GM12878 (cell line): ENCODE measurements at regions not wholly inside any gene's neighbourhood (a gene's known extent, or its start where the extent isn't known, plus 50 kb on each side); places are given as distances from the start of the nearest gene placed in this dataset.

Source experiments
- ATAC-seq: fragments of 200-7000 bp; cut with Tn5 transposase; 3 replicates; pipeline ENCODE4 v1.9.1; 2020; ENCODE audit warnings: mild to moderate bottlenecking, moderate library complexity
- BruUV-seq: library from RNA; stranded (reverse); fragments of 400-500 nt; replicated peaks from 2 replicates; lab custom pipeline; 2021; lab: Mats Ljungman, UMichigan
- CTCF ChIA-PET: fragments of 300-600 bp; sonication (Branson Sonifier 250); formaldehyde crosslinking; extraction: SDS; loops from one replicate; lab custom pipeline; 2021; ENCODE audit warnings: inconsistent platforms; lab: Yijun Ruan, JAX
- POLR2A ChIA-PET: fragments of 350-600 bp; formaldehyde crosslinking; extraction: SDS; loops from one replicate; lab custom pipeline; 2021; ENCODE audit warnings: inconsistent platforms; lab: Charles Lee
- RAD21 ChIA-PET: fragments of 300-600 bp; sonication (Branson Sonifier 250); formaldehyde crosslinking; loops from one replicate; lab custom pipeline; 2023; ENCODE audit warnings: antibody characterized with exemption; ENCODE audit not compliant: unreplicated experiment; lab: Charles Lee
- SMC1A ChIA-PET: fragments of 300-600 bp; sonication (Branson Sonifier 250); formaldehyde crosslinking; loops from one replicate; lab custom pipeline; 2023; ENCODE audit not compliant: unreplicated experiment, uncharacterized antibody; lab: Charles Lee
- DNase-seq: peaks from one replicate; pipeline ENCODE4 v3.0.0-alpha.2; 2011; ENCODE audit warnings: low read depth, low spot score
- FAIRE-seq: peaks from 3 replicates; lab custom pipeline; 2011; peaks lifted over from hg19 to GRCh38; lab: Jason Lieb, UNC
- H2AFZ ChIP-seq: 2 replicates; pipeline ENCODE4 v1.6.0; 2011; ENCODE audit warnings: low read depth, low read length, control low read depth; ENCODE audit not compliant: control insufficient read depth
- H3K27ac ChIP-seq: 2 replicates; pipeline ENCODE4 v1.5.1; 2011; ENCODE audit warnings: control low read depth; ENCODE audit not compliant: control insufficient read depth, insufficient read depth
- H3K27me3 ChIP-seq, 2 experiments: replicated peaks in 1 of 2; 2 replicates each; pipeline versions ENCODE4 v1.6.0 to v1.6.1; 2011; ENCODE audit warnings: low read length in 1 of 2; ENCODE audit not compliant: control insufficient read depth in 2 of 2, insufficient read depth in 2 of 2
- H3K36me3 ChIP-seq, 2 experiments: 2 replicates each; pipeline ENCODE4 v1.5.1; 2011; ENCODE audit warnings: low read length in 1 of 2; ENCODE audit not compliant: control insufficient read depth in 2 of 2, insufficient read depth in 2 of 2
- H3K4me1 ChIP-seq: 2 replicates; pipeline ENCODE4 v1.6.1; 2011; ENCODE audit warnings: mild to moderate bottlenecking, low read length, moderate library complexity, mixed read lengths; ENCODE audit not compliant: control insufficient read depth, insufficient read depth
- H3K4me2 ChIP-seq: 2 replicates; pipeline ENCODE4 v1.6.0; 2011; ENCODE audit warnings: control low read depth; ENCODE audit not compliant: control insufficient read depth, insufficient read depth
- H3K4me3 ChIP-seq: fragments of 200-600 bp; sonication (generic); 2 replicates; pipeline ENCODE4 v1.5.1; 2016
- H3K79me2 ChIP-seq: 2 replicates; pipeline ENCODE4 v1.6.0; 2011; ENCODE audit warnings: low read length; ENCODE audit not compliant: control insufficient read depth, insufficient read depth
- H3K9ac ChIP-seq: 2 replicates; pipeline ENCODE4 v1.8.0; 2011; ENCODE audit warnings: low read length, control low read depth, mixed read lengths; ENCODE audit not compliant: control insufficient read depth, insufficient read depth
- H3K9me3 ChIP-seq: replicated peaks from 3 replicates; pipeline ENCODE4 v1.5.1; 2011; ENCODE audit warnings: mild to moderate bottlenecking, low read length; ENCODE audit not compliant: control insufficient read depth, insufficient read depth
- H4K20me1 ChIP-seq: 2 replicates; pipeline ENCODE4 v1.6.0; 2011; ENCODE audit not compliant: control insufficient read depth, insufficient read depth
- E2F8 ChIP-seq: fragments of 450-650 bp; IDR thresholded peaks from 2 replicates; pipeline ENCODE4 v1.6.1; 2018; ENCODE audit warnings: mild to moderate bottlenecking, low read depth, moderate library complexity; ENCODE audit not compliant: partially characterized antibody
- EED ChIP-seq: sonication (generic); IDR thresholded peaks from 2 replicates; pipeline ENCODE4 v1.6.1; 2016; ENCODE audit warnings: antibody characterized with exemption, low read depth
- HDGF ChIP-seq: fragments of 450-650 bp; IDR thresholded peaks from 2 replicates; pipeline ENCODE4 v1.6.1; 2016; ENCODE audit warnings: antibody characterized with exemption
- IKZF2 ChIP-seq, 2 experiments: fragments of 450-650 bp; IDR thresholded peaks; 2 replicates each; pipeline ENCODE4 v1.6.1; 2017; ENCODE audit warnings: mild to moderate bottlenecking in 2 of 2, moderate library complexity in 2 of 2
- MEF2B ChIP-seq: fragments of 450-650 bp; IDR thresholded peaks from 2 replicates; pipeline ENCODE4 v1.6.1; 2018; ENCODE audit warnings: mild to moderate bottlenecking, moderate library complexity; ENCODE audit not compliant: partially characterized antibody, poor library complexity, severe bottlenecking
- NFYB ChIP-seq: IDR thresholded peaks from 2 replicates; pipeline ENCODE4 v1.6.1; 2011; ENCODE audit warnings: low read depth, mild to moderate bottlenecking, low read length, improper control_type of control experiment, moderate library complexity; ENCODE audit not compliant: insufficient read depth
- ZSCAN29 ChIP-seq: fragments of 450-650 bp; IDR thresholded peaks from 2 replicates; pipeline ENCODE4 v1.6.1; 2017; ENCODE audit warnings: mild to moderate bottlenecking, moderate library complexity
- WGBS: methylation state at CpG from one replicate; pipeline ENCODE4 v1.1.6; 2016; ENCODE audit warnings: low lambda C conversion rate; ENCODE audit not compliant: insufficient replicate concordance, insufficient coverage; ENCODE audit errors: missing lambda C conversion rate; 5-methylcytosine and 5-hydroxymethylcytosine counted together
- in situ Hi-C: fragments of 300-500 bp; cut with MboI; formaldehyde crosslinking; loops from 9 replicates; pipeline ENCODE4 v1.14.3; 2018; ENCODE audit warnings: mixed read lengths
- intact Hi-C: fragments of 100-400 bp; cut with micrococcal nuclease; formaldehyde crosslinking; loops from one replicate; pipeline ENCODE4 v1.14.2; 2022; ENCODE audit not compliant: unreplicated experiment
- TF ChIP-seq, protein P1 (sequence below): fragments of 450-650 bp; IDR thresholded peaks from 2 replicates; pipeline ENCODE4 v1.6.1; 2016; ENCODE audit warnings: mild to moderate bottlenecking, moderate library complexity, borderline replicate concordance
- TF ChIP-seq, protein P2 (sequence below): IDR thresholded peaks from 2 replicates; pipeline ENCODE4 v1.6.1; 2011; ENCODE audit warnings: borderline replicate concordance, low read depth, mild to moderate bottlenecking, moderate library complexity, mixed read lengths, low read length; ENCODE audit not compliant: insufficient read depth; ENCODE audit errors: extremely low read length

- no peak overlapping the region for H3K27ac ChIP-seq
- in situ Hi-C loops (no loop called here), intact Hi-C loops (no loop called here)
- no TSS peak for BruUV-seq
- no peaks in the 10 kb centered on the region for H3K27me3 ChIP-seq
- RAD21 ChIA-PET: no interaction called here
- H3K9ac ChIP-seq: no peak overlapping the region
- no peaks in the 10 kb centered on the region; the same call in 2 of the 3 replicates for H3K9me3 ChIP-seq
- CTCF ChIA-PET: no interaction called here
- H3K4me1 ChIP-seq: no peaks in the 10 kb centered on the region
- ATAC-seq (no peak), DNase-seq (no peak), FAIRE-seq (no peak)
- POLR2A ChIA-PET: no interaction called here
- no peaks in the 10 kb centered on the region for H3K36me3 ChIP-seq
- TF ChIP-seq E2F8 (no peak), IKZF2 (IDR thresholded peaks at IDR 0.05) (no peak), EED (no peak)
- no peak overlapping the region for H2AFZ ChIP-seq
- SMC1A ChIA-PET: no interaction called here
- 0% methylated on average over 1 of the region's 2 CpGs for WGBS
- no peaks in the 10 kb centered on the region for H3K79me2 ChIP-seq
- no peak overlapping the region for H3K4me3 ChIP-seq
- no peak overlapping the region for H3K4me2 ChIP-seq
- no peaks in the 10 kb centered on the region for H4K20me1 ChIP-seq
Measured at GRCh38 chr6:56377295-56377694, 129.9 kb upstream of the COL21A1 start.

GRCh38 chr6:56375806-56376205, 128.4 kb upstream of the COL21A1 start:
- POLR2A ChIA-PET: no interaction called here
- BruUV-seq: no TSS peak
- Histone ChIP-seq H3K79me2 (no peaks in the 10 kb centered on the region), H3K4me1 (peaks cover 7% of the 10 kb centered on the region), H3K4me2 (no peak overlapping the region), H2AFZ (no peak overlapping the region), H3K9ac (no peak overlapping the region), H3K9me3 (no peaks in the 10 kb centered on the region; the same call in 2 of the 3 replicates), H3K36me3 (no peaks in the 10 kb centered on the region), H3K27ac (no peak overlapping the region), H3K27me3 (no peaks in the 10 kb centered on the region), H3K4me3 (no peak overlapping the region), H4K20me1 (no peaks in the 10 kb centered on the region)
- CTCF ChIA-PET: interaction anchor here (0.8 to 0.9 kb wide), 2 partner anchors 42 to 217 kb away, joined by 3 read pairs; no protein-coding TSS in a partner anchor
- no peak for FAIRE-seq
- SMC1A ChIA-PET: interaction anchor here (1.2 kb wide), 1 partner anchor 9 kb away, joined by 4 read pairs; no protein-coding TSS in a partner anchor
- ATAC-seq: no peak
- in situ Hi-C loops (no loop called here), intact Hi-C loops (no loop called here)
- RAD21 ChIA-PET: no interaction called here
- whole genome bisulfite sequencing: 50% methylated on average over 3 of the region's 3 CpGs
- no peak for DNase-seq
- TF ChIP-seq EED: no peak
- TF ChIP-seq, protein P1, sequence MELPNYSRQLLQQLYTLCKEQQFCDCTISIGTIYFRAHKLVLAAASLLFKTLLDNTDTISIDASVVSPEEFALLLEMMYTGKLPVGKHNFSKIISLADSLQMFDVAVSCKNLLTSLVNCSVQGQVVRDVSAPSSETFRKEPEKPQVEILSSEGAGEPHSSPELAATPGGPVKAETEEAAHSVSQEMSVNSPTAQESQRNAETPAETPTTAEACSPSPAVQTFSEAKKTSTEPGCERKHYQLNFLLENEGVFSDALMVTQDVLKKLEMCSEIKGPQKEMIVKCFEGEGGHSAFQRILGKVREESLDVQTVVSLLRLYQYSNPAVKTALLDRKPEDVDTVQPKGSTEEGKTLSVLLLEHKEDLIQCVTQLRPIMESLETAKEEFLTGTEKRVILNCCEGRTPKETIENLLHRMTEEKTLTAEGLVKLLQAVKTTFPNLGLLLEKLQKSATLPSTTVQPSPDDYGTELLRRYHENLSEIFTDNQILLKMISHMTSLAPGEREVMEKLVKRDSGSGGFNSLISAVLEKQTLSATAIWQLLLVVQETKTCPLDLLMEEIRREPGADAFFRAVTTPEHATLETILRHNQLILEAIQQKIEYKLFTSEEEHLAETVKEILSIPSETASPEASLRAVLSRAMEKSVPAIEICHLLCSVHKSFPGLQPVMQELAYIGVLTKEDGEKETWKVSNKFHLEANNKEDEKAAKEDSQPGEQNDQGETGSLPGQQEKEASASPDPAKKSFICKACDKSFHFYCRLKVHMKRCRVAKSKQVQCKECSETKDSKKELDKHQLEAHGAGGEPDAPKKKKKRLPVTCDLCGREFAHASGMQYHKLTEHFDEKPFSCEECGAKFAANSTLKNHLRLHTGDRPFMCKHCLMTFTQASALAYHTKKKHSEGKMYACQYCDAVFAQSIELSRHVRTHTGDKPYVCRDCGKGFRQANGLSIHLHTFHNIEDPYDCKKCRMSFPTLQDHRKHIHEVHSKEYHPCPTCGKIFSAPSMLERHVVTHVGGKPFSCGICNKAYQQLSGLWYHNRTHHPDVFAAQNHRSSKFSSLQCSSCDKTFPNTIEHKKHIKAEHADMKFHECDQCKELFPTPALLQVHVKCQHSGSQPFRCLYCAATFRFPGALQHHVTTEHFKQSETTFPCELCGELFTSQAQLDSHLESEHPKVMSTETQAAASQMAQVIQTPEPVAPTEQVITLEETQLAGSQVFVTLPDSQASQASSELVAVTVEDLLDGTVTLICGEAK: no peak
- no peak for TF ChIP-seq MEF2B
- TF ChIP-seq, protein P2, sequence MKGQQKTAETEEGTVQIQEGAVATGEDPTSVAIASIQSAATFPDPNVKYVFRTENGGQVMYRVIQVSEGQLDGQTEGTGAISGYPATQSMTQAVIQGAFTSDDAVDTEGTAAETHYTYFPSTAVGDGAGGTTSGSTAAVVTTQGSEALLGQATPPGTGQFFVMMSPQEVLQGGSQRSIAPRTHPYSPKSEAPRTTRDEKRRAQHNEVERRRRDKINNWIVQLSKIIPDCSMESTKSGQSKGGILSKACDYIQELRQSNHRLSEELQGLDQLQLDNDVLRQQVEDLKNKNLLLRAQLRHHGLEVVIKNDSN: no peak
- no peak for TF ChIP-seq HDGF
- no peak for TF ChIP-seq NFYB
- TF ChIP-seq ZSCAN29: no peak
